ENCODE measurements at regions not wholly inside any gene's neighbourhood (a gene's known extent, or its start where the extent isn't known, plus 50 kb on each side); places are given as distances from the start of the nearest gene placed in this dataset.

GRCh38 chr6:15993716-15994228, 135.1 kb upstream of the MYLIP start:
- no peak for DNase-seq

GRCh38 chr6:15990179-15990578, 138.7 kb upstream of the MYLIP start:
- DNase-seq, result no peak

- no peak for DNase-seq
Measured at GRCh38 chr6:15989397-15989796, 139.5 kb upstream of the MYLIP start.

- DNase-seq, result no peak
Measured at GRCh38 chr6:15987569-15987968, 141.3 kb upstream of the MYLIP start.

- DNase-seq, result no peak
Measured at GRCh38 chr6:15986027-15986629, 142.8 kb upstream of the MYLIP start.

GRCh38 chr6:15985379-15985959, 143.4 kb upstream of the MYLIP start:
- no peak for DNase-seq

- no peak for DNase-seq
Measured at GRCh38 chr6:15981956-15982355, 146.9 kb upstream of the MYLIP start.

- no peak for DNase-seq
Measured at GRCh38 chr6:15980801-15981200, 148.1 kb upstream of the MYLIP start.

- no peak for DNase-seq
Measured at GRCh38 chr6:15978426-15978825, 150.5 kb upstream of the MYLIP start.

- DNase-seq, result no peak
Measured at GRCh38 chr6:15977050-15977449, 151.8 kb upstream of the MYLIP start.

GRCh38 chr6:15974817-15975216, 154.1 kb upstream of the MYLIP start:
- DNase-seq, result no peak

- DNase-seq, result no peak
Measured at GRCh38 chr6:15970517-15970916, 158.4 kb upstream of the MYLIP start.

- DNase-seq, result no peak
Measured at GRCh38 chr6:15969236-15969778, 159.6 kb upstream of the MYLIP start.

- DNase-seq, result no peak
Measured at GRCh38 chr6:15968519-15968918, 160.4 kb upstream of the MYLIP start.

GRCh38 chr6:15966000-15966520, 162.8 kb upstream of the MYLIP start:
- DNase-seq, result no peak

- no peak for DNase-seq
Measured at GRCh38 chr6:15962449-15962764, 166.5 kb upstream of the MYLIP start.

GRCh38 chr6:15961635-15962448, 167.0 kb upstream of the MYLIP start:
- DNase-seq, result no peak

- DNase-seq, result no peak
Measured at GRCh38 chr6:15960740-15961634, 167.9 kb upstream of the MYLIP start.

- DNase-seq, result no peak
Measured at GRCh38 chr6:15957655-15958169, 171.2 kb upstream of the MYLIP start.

GRCh38 chr6:15956205-15957106, 172.4 kb upstream of the MYLIP start:
- DNase-seq, result no peak

GRCh38 chr6:15955484-15955883, 173.4 kb upstream of the MYLIP start:
- DNase-seq, result no peak

Measured in activated CD4-positive, alpha-beta T cell treated with anti-CD3 and anti-CD28 coated beads, Interleukin-2, amount 50 U/mL, for 1 hour (primary cell).